ENCODE measurements at regions not wholly inside any gene's neighbourhood (a gene's known extent, or its start where the extent isn't known, plus 50 kb on each side); places are given as distances from the start of the nearest gene placed in this dataset.

- TF ChIP-seq, protein P1, sequence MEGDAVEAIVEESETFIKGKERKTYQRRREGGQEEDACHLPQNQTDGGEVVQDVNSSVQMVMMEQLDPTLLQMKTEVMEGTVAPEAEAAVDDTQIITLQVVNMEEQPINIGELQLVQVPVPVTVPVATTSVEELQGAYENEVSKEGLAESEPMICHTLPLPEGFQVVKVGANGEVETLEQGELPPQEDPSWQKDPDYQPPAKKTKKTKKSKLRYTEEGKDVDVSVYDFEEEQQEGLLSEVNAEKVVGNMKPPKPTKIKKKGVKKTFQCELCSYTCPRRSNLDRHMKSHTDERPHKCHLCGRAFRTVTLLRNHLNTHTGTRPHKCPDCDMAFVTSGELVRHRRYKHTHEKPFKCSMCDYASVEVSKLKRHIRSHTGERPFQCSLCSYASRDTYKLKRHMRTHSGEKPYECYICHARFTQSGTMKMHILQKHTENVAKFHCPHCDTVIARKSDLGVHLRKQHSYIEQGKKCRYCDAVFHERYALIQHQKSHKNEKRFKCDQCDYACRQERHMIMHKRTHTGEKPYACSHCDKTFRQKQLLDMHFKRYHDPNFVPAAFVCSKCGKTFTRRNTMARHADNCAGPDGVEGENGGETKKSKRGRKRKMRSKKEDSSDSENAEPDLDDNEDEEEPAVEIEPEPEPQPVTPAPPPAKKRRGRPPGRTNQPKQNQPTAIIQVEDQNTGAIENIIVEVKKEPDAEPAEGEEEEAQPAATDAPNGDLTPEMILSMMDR (IDR thresholded peaks at IDR 0.05) = no peak
- TF ChIP-seq POLR2A (IDR thresholded peaks at IDR 0.05) = no peak
Measured at GRCh38 chr15:57821826-57822225, 115.3 kb downstream of the POLR2M start.

All from heart left ventricle (tissue), 13 donors.